GM23338 (cell line): ENCODE measurements at regions not wholly inside any gene's neighbourhood (a gene's known extent, or its start where the extent isn't known, plus 50 kb on each side); places are given as distances from the start of the nearest gene placed in this dataset.

Experiments
- CREB1 ChIP-seq: fragments of 250-450 bp; sonication (Bioruptor Pico); IDR thresholded peaks from 2 replicates; pipeline ENCODE4 v1.5.0; 2020; ENCODE audit warnings: low read depth, mild to moderate bottlenecking, moderate library complexity
- CTCF ChIP-seq, 2 experiments: fragments of 200-600 bp in 1 of 2; sonication (generic) in 1 of 2; conservative IDR thresholded peaks; 2 replicates each; pipeline versions ENCODE4 v1.5.1 to v1.6.1; 2016 to 2017; ENCODE audit warnings: antibody characterized with exemption in 2 of 2, low read depth in 2 of 2, mild to moderate bottlenecking in 2 of 2, moderate library complexity in 1 of 2
- ETS1 ChIP-seq: IDR thresholded peaks from 2 replicates; pipeline ENCODE4 v1.6.1; 2016; ENCODE audit warnings: antibody characterized with exemption
- EZH2 ChIP-seq: fragments of 200-600 bp; sonication (generic); IDR thresholded peaks from one replicate; pipeline ENCODE4 v1.8.0; 2017; ENCODE audit warnings: antibody characterized with exemption, mild to moderate bottlenecking, low read depth; ENCODE audit not compliant: unreplicated experiment
- EZH2phosphoT487 ChIP-seq: fragments of 200-600 bp; sonication (generic); IDR thresholded peaks from one replicate; pipeline ENCODE4 v1.8.1; 2018; ENCODE audit warnings: antibody characterized with exemption; ENCODE audit not compliant: unreplicated experiment
- JUNB ChIP-seq: IDR thresholded peaks from one replicate; pipeline ENCODE4 v1.6.1; 2016; ENCODE audit warnings: antibody characterized with exemption; ENCODE audit not compliant: unreplicated experiment
- POLR2AphosphoS5 ChIP-seq: IDR thresholded peaks from 2 replicates; pipeline ENCODE4 v1.6.1; 2016; ENCODE audit warnings: antibody characterized with exemption, low read depth
- REST ChIP-seq: IDR thresholded peaks from one replicate; pipeline ENCODE4 v1.6.1; 2018; ENCODE audit warnings: antibody characterized with exemption; ENCODE audit not compliant: unreplicated experiment
- STAT1 ChIP-seq: IDR thresholded peaks from one replicate; pipeline ENCODE4 v1.6.1; 2016; ENCODE audit warnings: antibody characterized with exemption; ENCODE audit not compliant: unreplicated experiment
- ZNF331 ChIP-seq: fragments of 250-450 bp; sonication (Bioruptor Pico); IDR thresholded peaks from 2 replicates; pipeline ENCODE4 v1.5.0; 2020; ENCODE audit warnings: low read depth, mild to moderate bottlenecking, moderate library complexity
- ZNF462 ChIP-seq: fragments of 250-450 bp; sonication (Bioruptor Pico); IDR thresholded peaks from 2 replicates; pipeline ENCODE4 v1.5.0; 2020; ENCODE audit warnings: mild to moderate bottlenecking, moderate library complexity

- TF ChIP-seq CTCF (conservative IDR thresholded peaks at IDR 0.05; ENCODE audit: low read depth in 2 of 2) (no peak), POLR2AphosphoS5 (no peak), JUNB (no peak), EZH2phosphoT487 (no peak), REST (no peak), EZH2 (no peak), CREB1 (CRISPR knock-in tag) (no peak), ZNF462 (CRISPR knock-in tag) (no peak), ETS1 (no peak), ZNF331 (no peak), STAT1 (no peak)
These were observed 435.2 kb upstream of the SUCLG2 start for GRCh38 chr3:68089572-68090011.
